ENCODE measurements at regions not wholly inside any gene's neighbourhood (a gene's known extent, or its start where the extent isn't known, plus 50 kb on each side); places are given as distances from the start of the nearest gene placed in this dataset.
"Not testable (repeated sequence)": the region's sequence is repeated elsewhere in the genome, so short reads cannot be mapped to it uniquely, and the experiment has no call there.

DNA sequence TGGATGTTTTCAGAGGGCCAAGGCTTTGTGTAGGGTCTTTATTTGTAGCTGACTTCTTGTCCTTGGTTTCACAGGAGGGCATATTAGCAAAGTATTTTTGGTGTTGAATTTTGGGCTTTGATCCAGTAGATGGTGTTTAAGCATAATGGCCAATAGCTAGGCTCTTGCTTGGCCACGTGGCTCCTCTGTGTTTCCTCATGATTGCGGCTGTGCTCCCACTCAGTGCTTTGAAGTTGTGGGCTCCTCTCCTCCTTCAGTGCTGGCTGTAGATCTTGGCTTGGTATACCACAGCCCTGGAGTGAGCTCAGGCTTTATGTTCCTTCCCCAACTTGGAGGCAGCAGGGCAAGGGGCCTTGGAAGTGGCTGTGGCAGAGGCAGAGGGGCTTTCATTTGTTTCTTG is 107.2 kb upstream of the CENPE start:
- FAIRE-seq: no peak

DNA sequence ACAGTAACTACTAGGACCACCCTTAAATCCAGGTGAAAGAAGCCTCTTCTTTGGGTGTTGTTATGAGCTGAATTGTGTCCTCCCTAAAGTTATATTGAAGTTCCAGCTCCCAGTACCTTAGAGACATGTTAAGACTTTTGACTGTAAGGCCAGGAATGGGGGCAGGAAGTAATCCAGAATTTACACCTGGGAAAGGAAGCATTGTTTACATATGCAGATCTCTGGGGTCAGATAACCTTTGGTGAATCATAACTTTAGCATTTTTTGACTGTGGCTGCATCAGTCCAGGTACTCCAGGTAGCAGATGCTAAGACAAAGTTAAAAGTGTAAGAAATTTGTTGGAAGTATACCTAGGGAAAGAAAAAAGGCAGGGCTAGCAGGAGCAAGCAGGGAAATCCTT is 104.9 kb upstream of the CENPE start:
- no peak for FAIRE-seq

DNA sequence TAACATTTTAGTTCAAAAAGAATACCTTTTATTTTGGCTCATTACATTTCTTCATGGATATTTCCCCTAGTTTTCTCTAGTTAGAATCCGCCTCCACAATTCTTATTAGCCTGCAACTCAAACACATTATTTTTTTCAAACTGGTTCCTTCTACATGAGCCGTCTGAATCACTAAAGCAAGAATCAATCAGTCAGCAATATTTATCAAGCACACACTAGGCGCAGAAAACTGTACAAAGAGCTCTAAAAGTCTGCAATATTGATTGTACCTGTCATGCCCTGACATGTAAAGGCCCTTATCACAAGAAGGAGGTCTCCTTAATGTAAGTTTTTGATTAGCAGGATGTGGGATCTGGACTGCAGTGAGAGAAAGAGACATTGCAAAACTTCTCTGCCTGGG is 94.8 kb upstream of the CENPE start:
- FAIRE-seq: no peak

DNA sequence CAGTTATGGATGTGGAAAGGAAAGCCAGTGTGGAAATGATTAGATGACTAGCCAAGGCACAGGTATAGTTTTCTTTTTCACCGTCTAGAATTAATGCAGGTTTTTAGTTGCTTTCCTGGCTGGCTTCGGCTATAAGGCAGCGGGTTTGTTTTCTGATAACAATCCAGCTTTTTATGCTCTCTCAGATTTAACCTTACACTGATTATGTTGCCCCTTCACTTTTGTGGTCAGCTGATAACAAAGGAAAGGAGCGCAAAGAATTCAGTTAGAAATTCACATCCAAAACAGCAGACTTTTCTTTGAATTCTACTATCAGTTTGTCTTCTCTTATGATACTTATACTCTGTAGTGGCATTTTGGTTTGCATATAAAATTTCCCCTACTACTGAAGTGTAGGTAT is 94.2 kb upstream of the CENPE start:
- FAIRE-seq: no peak

DNA sequence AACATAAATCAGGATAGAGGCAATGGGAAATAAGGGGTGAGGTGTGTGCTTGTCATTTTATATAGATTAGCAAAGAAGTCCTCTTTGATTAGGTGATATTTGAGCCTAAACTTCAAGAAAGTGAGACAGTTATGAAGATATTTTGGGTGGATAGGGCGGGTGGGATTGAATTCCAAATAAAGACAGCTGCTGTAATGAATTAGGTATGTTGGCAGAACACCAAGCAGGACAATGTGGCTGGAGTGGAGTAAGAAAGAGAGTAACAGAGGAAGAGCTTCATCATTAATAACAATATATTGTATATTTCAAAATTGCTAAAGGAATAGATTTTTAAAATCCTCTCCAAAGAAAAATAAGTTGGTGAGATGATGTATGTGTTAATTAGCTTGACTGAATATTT is 91.0 kb upstream of the CENPE start:
- no peak for FAIRE-seq

DNA sequence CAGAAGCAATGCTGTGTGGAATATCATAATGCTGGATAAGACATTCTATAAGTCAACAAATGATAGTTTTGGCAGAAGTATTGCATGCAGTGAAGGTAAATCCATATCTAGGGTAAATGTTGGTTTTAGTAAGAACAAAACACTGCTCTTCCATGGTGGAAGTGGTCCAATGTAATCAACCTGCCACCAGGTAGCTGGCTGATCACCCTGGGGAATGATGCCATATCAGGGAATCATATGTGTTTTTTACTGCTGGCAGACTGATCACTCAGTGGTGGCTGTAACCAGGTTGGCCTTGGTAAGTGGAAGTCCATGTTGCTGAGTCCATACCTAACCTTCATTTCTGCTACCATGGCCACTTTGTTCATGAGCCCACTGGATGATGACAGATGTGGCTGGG is 74.0 kb upstream of the CENPE start:
- FAIRE-seq: no peak

DNA sequence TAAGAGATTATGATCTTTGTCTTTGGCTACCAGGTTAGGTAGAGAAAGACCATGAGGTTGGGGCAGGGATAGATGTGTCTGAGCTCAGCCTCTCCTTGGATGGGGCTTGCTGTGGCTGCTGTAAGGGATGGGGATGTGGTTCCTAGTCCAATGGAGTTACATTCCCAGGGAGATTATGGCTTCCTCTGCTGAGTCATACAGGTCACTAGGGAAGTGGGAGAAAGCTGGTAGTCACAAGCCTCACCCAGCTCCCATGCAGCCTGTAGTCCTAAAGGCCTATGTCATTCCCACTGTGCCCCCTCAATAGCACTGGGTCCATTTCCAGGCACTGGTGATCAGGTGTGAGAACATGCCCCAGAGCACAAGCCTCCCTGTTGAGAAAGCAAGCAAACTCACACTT is 70.6 kb upstream of the CENPE start:
- no peak for FAIRE-seq

DNA sequence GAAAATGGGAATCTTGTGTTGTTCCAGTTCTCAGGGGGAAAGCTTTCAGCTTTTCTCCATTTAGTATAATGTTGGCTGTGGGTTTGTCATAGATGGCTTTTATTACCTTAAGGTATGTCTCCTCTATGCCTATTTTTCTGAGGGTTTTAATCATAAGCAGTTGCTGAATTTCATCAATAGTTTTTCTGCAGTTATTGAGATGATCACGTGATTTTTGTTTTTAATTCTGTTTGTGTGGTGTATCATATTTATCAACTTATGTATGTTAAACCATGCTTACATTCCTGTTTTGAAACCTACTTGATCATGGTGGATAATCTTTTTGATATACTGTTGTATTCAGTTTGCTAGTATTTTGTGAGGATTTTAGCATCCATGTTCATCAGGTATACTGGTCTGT is 66.8 kb upstream of the CENPE start:
- FAIRE-seq: no peak

DNA sequence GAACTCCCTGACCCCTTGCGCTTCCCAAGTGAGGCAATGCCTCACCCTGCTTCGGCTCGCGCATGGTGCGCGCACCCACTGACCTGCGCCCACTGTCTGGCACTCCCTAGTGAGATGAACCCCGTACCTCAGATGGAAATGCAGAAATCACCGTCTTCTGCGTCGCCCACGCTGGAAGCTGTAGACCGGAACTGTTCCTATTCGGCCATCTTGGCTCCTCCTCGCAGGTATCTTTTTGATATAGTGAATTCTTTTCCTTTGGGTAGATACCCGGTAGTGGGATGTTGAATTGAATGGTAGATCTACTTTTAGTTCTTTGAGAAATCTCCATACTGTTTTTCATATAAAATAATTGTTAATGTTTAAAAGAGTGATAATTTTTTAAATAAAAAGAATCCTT is 57.9 kb upstream of the CENPE start:
- not testable (repeated sequence) for FAIRE-seq
